Kidney epithelial cell (primary cell): ENCODE measurements at regions not wholly inside any gene's neighbourhood (a gene's known extent, or its start where the extent isn't known, plus 50 kb on each side); places are given as distances from the start of the nearest gene placed in this dataset.

Experiments used
- DNase-seq: peaks from one replicate; pipeline ENCODE4 v3.0.0-alpha.2; 2010; ENCODE audit warnings: low read depth
- H3K27me3 ChIP-seq: 2 replicates; pipeline ENCODE4 v1.6.0; 2011; ENCODE audit warnings: low read length; ENCODE audit not compliant: control insufficient read depth, insufficient read depth
- H3K36me3 ChIP-seq: 2 replicates; pipeline ENCODE4 v1.5.1; 2011; ENCODE audit warnings: low read length; ENCODE audit not compliant: control insufficient read depth, insufficient read depth
- H3K4me3 ChIP-seq: 2 replicates; pipeline ENCODE4 v1.5.1; 2011; ENCODE audit warnings: low read depth, mild to moderate bottlenecking, control low read depth, low read length
- CTCF ChIP-seq: IDR thresholded peaks from 2 replicates; pipeline ENCODE4 v1.5.1; 2011; ENCODE audit warnings: mild to moderate bottlenecking, moderate library complexity, low read length, control low read depth, inconsistent platforms; ENCODE audit not compliant: insufficient read depth, poor library complexity, severe bottlenecking

GRCh38 chr2:83705146-83705545, 753.9 kb downstream of the SUCLG1 start:
- no peak for TF ChIP-seq CTCF
- Histone ChIP-seq H3K36me3 (no peaks in the 10 kb centered on the region), H3K4me3 (no peak overlapping the region), H3K27me3 (no peaks in the 10 kb centered on the region)
- DNase-seq = no peak

- no peaks in the 10 kb centered on the region for H3K36me3 ChIP-seq
- no peak overlapping the region for H3K4me3 ChIP-seq
- no peaks in the 10 kb centered on the region for H3K27me3 ChIP-seq
- TF ChIP-seq CTCF = no peak
- no peak for DNase-seq
Observed at GRCh38 chr2:83703598-83703997, 755.5 kb downstream of the SUCLG1 start.

GRCh38 chr2:83696838-83697237, 762.2 kb downstream of the SUCLG1 start:
- no peak for DNase-seq
- no peak for TF ChIP-seq CTCF
- H3K36me3 ChIP-seq = no peaks in the 10 kb centered on the region

GRCh38 chr2:83695530-83695929, 763.5 kb downstream of the SUCLG1 start:
- H3K4me3 ChIP-seq = no peak overlapping the region
- no peak for TF ChIP-seq CTCF
- H3K27me3 ChIP-seq = no peaks in the 10 kb centered on the region
- no peaks in the 10 kb centered on the region for H3K36me3 ChIP-seq
- DNase-seq = no peak

More at GRCh38 chr2:83696838-83697237, 762.2 kb downstream of the SUCLG1 start:
- Histone ChIP-seq H3K4me3 (no peak overlapping the region), H3K27me3 (no peaks in the 10 kb centered on the region)

GRCh38 chr2:83695037-83695436, 764.0 kb downstream of the SUCLG1 start:
- DNase-seq = no peak
- no peak for TF ChIP-seq CTCF
- H3K36me3 ChIP-seq = no peaks in the 10 kb centered on the region
- no peak overlapping the region for H3K4me3 ChIP-seq
- no peaks in the 10 kb centered on the region for H3K27me3 ChIP-seq

GRCh38 chr2:83689402-83689801, 769.7 kb downstream of the SUCLG1 start:
- Histone ChIP-seq H3K27me3 (no peaks in the 10 kb centered on the region), H3K36me3 (no peaks in the 10 kb centered on the region), H3K4me3 (no peak overlapping the region)
- no peak for DNase-seq
- TF ChIP-seq CTCF = no peak
